ENCODE measurements at regions not wholly inside any gene's neighbourhood (a gene's known extent, or its start where the extent isn't known, plus 50 kb on each side); places are given as distances from the start of the nearest gene placed in this dataset.

GRCh38 chr15:29433507-29434248 lies 164.1 kb upstream of the NSMCE3 start:
- TF ChIP-seq, protein P1, sequence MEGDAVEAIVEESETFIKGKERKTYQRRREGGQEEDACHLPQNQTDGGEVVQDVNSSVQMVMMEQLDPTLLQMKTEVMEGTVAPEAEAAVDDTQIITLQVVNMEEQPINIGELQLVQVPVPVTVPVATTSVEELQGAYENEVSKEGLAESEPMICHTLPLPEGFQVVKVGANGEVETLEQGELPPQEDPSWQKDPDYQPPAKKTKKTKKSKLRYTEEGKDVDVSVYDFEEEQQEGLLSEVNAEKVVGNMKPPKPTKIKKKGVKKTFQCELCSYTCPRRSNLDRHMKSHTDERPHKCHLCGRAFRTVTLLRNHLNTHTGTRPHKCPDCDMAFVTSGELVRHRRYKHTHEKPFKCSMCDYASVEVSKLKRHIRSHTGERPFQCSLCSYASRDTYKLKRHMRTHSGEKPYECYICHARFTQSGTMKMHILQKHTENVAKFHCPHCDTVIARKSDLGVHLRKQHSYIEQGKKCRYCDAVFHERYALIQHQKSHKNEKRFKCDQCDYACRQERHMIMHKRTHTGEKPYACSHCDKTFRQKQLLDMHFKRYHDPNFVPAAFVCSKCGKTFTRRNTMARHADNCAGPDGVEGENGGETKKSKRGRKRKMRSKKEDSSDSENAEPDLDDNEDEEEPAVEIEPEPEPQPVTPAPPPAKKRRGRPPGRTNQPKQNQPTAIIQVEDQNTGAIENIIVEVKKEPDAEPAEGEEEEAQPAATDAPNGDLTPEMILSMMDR (IDR thresholded peaks at IDR 0.05) = no peak
- no peak for TF ChIP-seq POLR2A (IDR thresholded peaks at IDR 0.05; ENCODE audit: low read depth)
